Effector CD4-positive, alpha-beta T cell (primary cell): ENCODE measurements at regions not wholly inside any gene's neighbourhood (a gene's known extent, or its start where the extent isn't known, plus 50 kb on each side); places are given as distances from the start of the nearest gene placed in this dataset.

Source experiments
- DNase-seq: peaks from one replicate; pipeline ENCODE4 v3.0.0-alpha.2; 2020

GRCh38 chr4:81990898-81991297 is 382.9 kb downstream of the HNRNPD start:
- DNase-seq: no peak

DNA sequence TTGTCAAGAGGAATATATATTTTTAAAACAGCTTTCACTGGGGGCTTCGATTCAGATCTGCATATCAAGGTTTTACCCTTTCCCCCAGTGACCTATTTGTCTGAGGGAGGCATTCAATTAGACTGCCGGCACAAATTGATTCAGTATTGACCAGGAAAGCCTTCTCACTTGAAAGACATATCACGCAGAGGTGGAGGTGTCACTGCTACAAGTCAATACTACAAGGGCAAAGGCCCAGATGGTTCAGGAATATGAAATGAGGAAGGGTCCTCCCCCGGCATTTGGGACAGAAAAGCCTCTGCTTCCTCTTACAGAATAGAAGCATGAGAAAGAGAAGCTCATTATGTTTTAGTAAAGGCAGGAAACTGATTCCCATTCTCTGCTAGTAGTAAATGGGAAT is 383.6 kb downstream of the HNRNPD start:
- no peak for DNase-seq

DNA sequence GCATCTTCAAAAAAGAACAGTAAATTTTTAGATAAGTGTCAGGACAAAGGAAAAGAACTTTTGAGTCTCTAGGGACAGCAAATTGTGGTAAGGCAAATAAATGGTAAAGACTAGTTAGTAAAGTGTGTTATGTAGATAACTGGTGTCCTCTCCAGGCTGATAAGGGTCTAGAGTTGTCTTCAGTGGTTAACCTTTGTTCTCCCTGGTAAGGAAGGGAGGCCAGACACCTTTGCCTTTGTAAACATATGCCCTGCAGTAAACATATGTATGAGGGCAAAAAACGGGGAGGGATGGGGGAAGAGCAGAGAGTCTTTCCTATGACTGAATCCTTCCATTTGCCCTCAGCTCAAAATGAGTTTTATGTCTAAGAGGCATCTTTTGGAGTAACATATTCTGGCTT is 384.6 kb downstream of the HNRNPD start:
- DNase-seq: no peak

DNA sequence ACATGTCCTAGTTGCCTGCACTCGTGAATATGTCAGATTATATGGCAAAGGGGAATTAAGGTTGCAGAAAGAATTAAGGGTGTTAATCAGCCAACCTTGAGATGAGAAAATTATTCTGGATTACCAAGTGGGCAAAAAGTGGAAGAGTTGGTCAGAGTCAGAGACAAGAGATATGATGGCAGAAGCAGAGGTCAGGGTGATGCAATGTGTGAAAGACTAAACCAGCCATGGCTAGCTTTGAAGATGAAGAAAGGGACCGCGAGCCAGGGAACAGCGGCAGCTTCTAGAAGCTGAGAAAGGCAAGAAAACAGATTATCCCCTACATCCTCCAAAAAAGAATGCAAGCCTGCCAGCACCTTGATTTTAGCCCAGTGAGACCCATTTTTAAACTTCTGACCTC is 385.6 kb downstream of the HNRNPD start:
- no peak for DNase-seq

DNA sequence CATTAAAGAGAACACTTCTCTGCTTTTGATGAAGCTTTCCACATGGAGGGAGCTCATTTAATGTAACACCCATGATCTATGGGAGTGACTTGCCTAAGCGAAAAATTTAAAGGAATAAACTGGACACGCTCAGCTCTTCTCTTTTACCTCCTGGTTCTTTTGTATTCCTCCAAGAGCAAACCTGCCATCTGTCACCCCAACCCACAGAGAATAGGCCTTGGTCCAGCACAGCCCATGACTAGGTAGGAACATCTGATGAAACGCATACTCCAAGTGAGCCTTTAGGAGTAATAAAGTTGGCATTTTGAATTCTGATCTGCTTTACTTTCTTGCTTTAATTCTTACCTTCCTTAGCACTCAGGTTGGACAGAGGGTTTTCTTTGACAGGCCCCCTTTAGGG is 389.0 kb downstream of the HNRNPD start:
- DNase-seq: no peak

GRCh38 chr4:81982846-81983540 is 390.8 kb downstream of the HNRNPD start:
- DNase-seq: no peak

DNA sequence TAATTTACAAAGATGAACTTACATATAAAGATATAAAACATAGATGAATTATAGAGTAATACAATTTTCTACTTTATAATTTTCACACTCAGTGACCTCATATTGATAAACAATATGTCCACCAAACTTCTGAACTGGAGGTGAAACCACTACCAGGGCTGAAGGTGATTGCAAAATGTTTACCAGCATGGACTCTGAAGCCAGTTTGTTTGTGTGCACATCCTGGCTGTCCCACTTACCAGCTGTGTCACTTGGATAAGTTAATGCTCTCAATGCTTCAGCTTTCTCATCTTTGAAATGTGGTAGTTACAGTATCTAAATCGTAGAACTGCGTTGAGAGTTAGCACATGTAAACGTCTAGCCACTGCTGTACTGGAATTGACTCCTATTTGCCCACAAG is 392.6 kb downstream of the HNRNPD start:
- no peak for DNase-seq

GRCh38 chr4:81974523-81974922 is 399.3 kb downstream of the HNRNPD start:
- no peak for DNase-seq

DNA sequence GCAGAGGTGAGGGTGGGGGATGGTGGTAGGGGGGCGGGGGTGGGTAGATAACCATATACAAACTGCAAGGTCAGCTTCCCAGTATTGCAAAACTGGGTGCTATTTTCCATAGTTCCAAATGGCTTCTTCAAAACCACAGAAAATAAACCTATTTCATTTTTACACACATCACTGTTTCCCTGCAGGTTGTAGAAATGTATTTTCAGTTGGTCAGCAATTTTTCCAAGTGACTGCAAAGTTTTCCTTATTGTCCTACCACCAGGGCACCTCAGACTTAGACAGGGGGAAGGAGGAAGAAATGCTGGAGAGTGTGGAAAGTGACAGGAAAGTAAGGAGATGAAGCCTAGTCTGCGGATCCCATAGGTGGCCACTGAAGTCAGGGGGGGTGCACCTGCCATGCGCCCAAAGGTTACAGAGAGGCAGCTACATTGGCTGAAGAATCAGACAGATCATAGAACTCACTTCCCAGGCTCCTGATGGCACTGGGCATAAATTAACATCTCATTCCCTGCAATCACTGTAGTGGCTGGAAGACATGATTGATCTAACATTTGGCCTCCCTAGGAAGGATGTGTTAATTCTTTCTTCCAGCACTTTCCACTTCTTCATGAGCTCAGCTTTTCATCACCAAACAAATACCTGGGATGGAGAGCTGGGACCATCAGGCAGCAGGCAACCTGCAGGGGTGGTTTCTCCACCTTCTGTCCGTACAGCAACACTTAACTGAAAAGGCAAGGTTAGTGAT is 402.0 kb downstream of the HNRNPD start:
- DNase-seq: no peak

- no peak for DNase-seq
Measured at GRCh38 chr4:81971061-81971460, 402.7 kb downstream of the HNRNPD start.

DNA sequence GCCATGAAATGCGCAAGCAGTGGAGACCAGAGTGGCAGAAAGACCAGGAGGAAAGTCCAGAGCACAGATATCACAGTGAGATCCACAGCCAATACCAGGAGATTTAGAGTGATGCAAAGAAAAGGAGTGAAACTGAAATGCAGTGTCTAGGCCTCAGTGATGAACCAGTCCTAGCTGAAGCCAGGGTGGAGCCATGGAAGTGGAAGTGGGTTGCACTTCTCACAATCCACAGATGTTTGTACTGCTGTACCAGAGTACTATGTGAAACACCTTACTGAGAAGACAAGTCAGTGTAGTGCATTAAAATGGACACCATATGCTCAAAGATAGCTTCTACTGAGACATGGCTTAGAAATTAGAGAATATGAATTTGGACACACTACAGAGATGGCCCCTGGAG is 403.3 kb downstream of the HNRNPD start:
- DNase-seq: no peak

- DNase-seq: no peak
Measured at GRCh38 chr4:81966676-81967075, 407.1 kb downstream of the HNRNPD start.

GRCh38 chr4:81965911-81966310 is 407.9 kb downstream of the HNRNPD start:
- no peak for DNase-seq

- DNase-seq: no peak
Measured at GRCh38 chr4:81965454-81965853, 408.3 kb downstream of the HNRNPD start.

DNA sequence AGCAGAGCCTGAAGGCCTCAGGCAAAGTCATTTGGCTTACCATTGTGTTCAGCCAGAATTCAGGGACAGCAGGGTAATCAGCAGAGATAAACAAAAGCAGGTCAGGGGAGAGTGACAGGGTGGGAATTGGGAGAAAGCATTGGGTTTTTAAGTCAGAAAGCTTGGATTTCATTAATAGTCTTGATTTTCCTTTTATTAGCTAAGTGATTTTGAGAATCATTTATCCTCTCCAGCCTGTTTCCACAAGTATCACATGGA is 410.1 kb downstream of the HNRNPD start:
- no peak for DNase-seq

DNA sequence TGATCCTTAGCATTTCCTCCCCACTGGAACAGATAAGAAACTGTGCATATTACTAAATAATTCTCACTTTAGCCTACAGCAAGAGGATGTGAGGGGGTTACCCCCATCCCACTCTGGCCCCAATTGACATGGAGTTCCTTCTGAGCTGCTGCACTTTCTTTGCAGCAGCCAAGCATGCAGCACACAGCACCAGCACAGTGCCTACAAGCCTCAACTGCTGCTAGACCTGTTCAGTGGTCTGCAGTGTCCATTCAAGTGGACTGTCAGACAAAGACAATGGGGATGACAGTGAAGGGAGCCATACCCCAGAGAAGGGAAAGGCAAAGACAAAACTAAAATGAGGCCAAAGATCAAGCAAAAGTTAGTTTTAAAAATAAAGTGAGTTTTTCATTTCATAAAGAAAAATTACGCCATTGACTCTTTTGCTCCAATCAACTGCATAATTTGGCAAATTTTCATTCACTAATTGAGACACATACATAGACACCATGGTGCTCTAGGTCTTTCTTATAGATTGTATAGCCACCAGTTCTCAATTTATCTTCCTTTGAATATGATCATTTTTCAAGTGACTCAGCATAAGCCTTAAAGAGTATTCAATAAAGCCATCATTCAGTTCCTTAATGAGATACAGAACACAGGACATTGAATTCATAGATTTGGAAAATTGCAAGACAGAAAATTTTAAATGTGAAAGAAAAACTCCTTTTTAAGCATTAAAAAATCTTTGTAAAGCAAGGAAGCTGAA is 410.6 kb downstream of the HNRNPD start:
- DNase-seq: no peak

- DNase-seq: no peak
Measured at GRCh38 chr4:81960961-81961360, 412.8 kb downstream of the HNRNPD start.

- no peak for DNase-seq
Measured at GRCh38 chr4:81954271-81954670, 419.5 kb downstream of the HNRNPD start.

GRCh38 chr4:81951891-81952455 is 421.8 kb downstream of the HNRNPD start:
- no peak for DNase-seq

GRCh38 chr4:81946996-81947395 is 426.8 kb downstream of the HNRNPD start:
- no peak for DNase-seq

DNA sequence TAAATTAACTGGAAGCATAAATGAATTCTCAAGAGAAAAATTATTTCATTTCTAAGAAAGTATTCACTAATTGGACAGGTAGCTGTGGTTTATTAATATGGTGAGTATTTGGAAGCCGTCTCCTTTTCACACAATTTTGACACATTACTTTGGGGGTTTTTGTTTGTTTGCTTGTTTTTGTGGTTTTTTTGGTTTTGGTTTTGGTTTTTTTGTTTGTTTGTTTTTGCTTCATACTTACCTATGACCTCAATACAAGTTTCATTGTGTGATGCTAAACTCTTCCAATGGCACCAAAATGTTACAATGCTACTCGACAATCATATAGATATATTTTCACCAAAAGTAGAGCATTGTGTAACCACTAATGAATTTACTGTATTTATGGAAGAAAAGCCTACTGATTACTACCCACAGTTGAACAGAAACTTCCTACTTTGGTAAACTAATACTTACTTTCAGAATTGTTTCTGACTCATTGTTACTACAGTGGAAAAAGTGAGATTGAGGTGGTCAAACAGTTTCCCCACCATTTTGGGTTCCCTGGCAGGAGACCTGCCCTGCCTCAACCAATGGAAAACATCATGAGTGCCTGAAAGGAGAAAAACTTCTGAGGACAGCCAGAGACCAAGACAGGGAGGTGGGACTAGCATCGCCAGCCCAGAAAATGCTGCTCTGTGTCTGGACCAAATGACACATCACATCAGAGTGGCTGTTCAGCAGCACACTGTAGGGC is 443.1 kb downstream of the HNRNPD start:
- DNase-seq: no peak

- no peak for DNase-seq
Measured at GRCh38 chr4:81923140-81923539, 450.7 kb downstream of the HNRNPD start.

GRCh38 chr4:81922313-81922712 is 450.6 kb upstream of the RASGEF1B start:
- DNase-seq: no peak
